HG03139 (cell line): ENCODE measurements at regions not wholly inside any gene's neighbourhood (a gene's known extent, or its start where the extent isn't known, plus 50 kb on each side); places are given as distances from the start of the nearest gene placed in this dataset.
"Not testable (repeated sequence)": the region's sequence is repeated elsewhere in the genome, so short reads cannot be mapped to it uniquely, and the experiment has no call there.

Experiments used
- ATAC-seq: cut with Tn5 transposase; IDR thresholded peaks from one replicate; pipeline ENCODE4 v1.9.1; 2021; ENCODE audit not compliant: unreplicated experiment

- ATAC-seq: peak; percentile 79
Measured at GRCh38 chr4:147096667-147097604, 151.3 kb upstream of the TTC29 start.

- ATAC-seq: no peak
Measured at GRCh38 chr4:147101678-147102077, 156.0 kb upstream of the TTC29 start.

- ATAC-seq: no peak
Measured at GRCh38 chr4:147102596-147102995, 156.9 kb upstream of the TTC29 start.

- no peak for ATAC-seq
Measured at GRCh38 chr4:147103403-147103946, 157.8 kb upstream of the TTC29 start.

- ATAC-seq: no peak
Measured at GRCh38 chr4:147104768-147105167, 159.1 kb upstream of the TTC29 start.

- ATAC-seq: no peak
Measured at GRCh38 chr4:147108409-147108808, 162.7 kb upstream of the TTC29 start.

- ATAC-seq: no peak
Measured at GRCh38 chr4:147109800-147110199, 164.1 kb upstream of the TTC29 start.

GRCh38 chr4:147110473-147111367 is 165.1 kb upstream of the TTC29 start:
- ATAC-seq: no peak

- not testable (repeated sequence) for ATAC-seq
Measured at GRCh38 chr4:147112196-147112595, 166.5 kb upstream of the TTC29 start.

- no peak for ATAC-seq
Measured at GRCh38 chr4:147117431-147117830, 171.8 kb upstream of the TTC29 start.

GRCh38 chr4:147118528-147118927 is 172.9 kb upstream of the TTC29 start:
- ATAC-seq: no peak

GRCh38 chr4:147122685-147123084 is 177.0 kb upstream of the TTC29 start:
- ATAC-seq: no peak

GRCh38 chr4:147123146-147123545 is 177.5 kb upstream of the TTC29 start:
- no peak for ATAC-seq

- no peak for ATAC-seq
Measured at GRCh38 chr4:147128787-147129186, 183.1 kb upstream of the TTC29 start.

- ATAC-seq: no peak
Measured at GRCh38 chr4:147129687-147130086, 184.0 kb upstream of the TTC29 start.

GRCh38 chr4:147134536-147135210 is 189.0 kb upstream of the TTC29 start:
- ATAC-seq: no peak

- ATAC-seq: no peak
Measured at GRCh38 chr4:147136310-147136709, 190.6 kb upstream of the TTC29 start.

- no peak for ATAC-seq
Measured at GRCh38 chr4:147136751-147137150, 191.1 kb upstream of the TTC29 start.

GRCh38 chr4:147137280-147137679 is 191.6 kb upstream of the TTC29 start:
- no peak for ATAC-seq

- no peak for ATAC-seq
Measured at GRCh38 chr4:147138171-147138570, 192.5 kb upstream of the TTC29 start.
